IPS-18a (cell line): ENCODE measurements at regions not wholly inside any gene's neighbourhood (a gene's known extent, or its start where the extent isn't known, plus 50 kb on each side); places are given as distances from the start of the nearest gene placed in this dataset.

Source experiments
- H3K27ac ChIP-seq: one replicate; pipeline ENCODE4 v1.5.1; 2013; ENCODE audit warnings: low read length
- H3K27me3 ChIP-seq: one replicate; pipeline ENCODE4 v1.6.1; 2013; ENCODE audit warnings: mild to moderate bottlenecking, low read length; ENCODE audit not compliant: control insufficient read depth, insufficient read depth
- H3K36me3 ChIP-seq: one replicate; pipeline ENCODE4 v1.6.1; 2013; ENCODE audit warnings: low read depth, low read length; ENCODE audit not compliant: control insufficient read depth
- H3K4me1 ChIP-seq: one replicate; pipeline ENCODE4 v1.6.1; 2013; ENCODE audit warnings: low read depth, low read length; ENCODE audit not compliant: control insufficient read depth
- H3K4me3 ChIP-seq: one replicate; pipeline ENCODE4 v1.5.1; 2013; ENCODE audit warnings: low read length
- H3K9ac ChIP-seq: one replicate; pipeline ENCODE4 v1.6.1; 2013; ENCODE audit warnings: mild to moderate bottlenecking, low read length, moderate library complexity
- H3K9me3 ChIP-seq: one replicate; pipeline ENCODE4 v1.6.1; 2013; ENCODE audit warnings: low read depth, low read length; ENCODE audit not compliant: control insufficient read depth

DNA sequence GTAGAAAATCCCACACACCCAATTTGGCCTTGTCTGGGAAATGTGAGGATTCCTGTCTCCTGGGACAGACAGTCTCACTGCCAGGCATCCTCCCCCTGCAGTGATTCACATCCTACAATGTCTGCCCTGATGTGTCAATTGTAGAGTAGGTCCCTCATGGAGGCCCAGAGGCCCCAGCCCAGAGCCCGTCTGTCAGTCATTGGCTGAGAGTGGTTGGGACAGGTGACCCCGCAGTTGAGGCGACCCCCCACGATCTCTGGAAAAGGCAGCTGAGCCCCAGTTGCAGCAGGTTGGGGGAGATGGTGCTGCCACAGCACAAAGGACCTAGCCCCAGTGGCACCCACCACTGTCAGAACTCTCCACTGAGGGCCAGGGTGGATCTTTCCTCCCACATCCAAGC is 84.3 kb upstream of the INSIG1 start:
- Histone ChIP-seq H3K27ac (no peak overlapping the region), H3K27me3 (no peaks in the 10 kb centered on the region), H3K9ac (no peak overlapping the region), H3K9me3 (no peaks in the 10 kb centered on the region), H3K4me3 (no peak overlapping the region), H3K4me1 (peaks cover 12% of the 10 kb centered on the region), H3K36me3 (no peaks in the 10 kb centered on the region)

DNA sequence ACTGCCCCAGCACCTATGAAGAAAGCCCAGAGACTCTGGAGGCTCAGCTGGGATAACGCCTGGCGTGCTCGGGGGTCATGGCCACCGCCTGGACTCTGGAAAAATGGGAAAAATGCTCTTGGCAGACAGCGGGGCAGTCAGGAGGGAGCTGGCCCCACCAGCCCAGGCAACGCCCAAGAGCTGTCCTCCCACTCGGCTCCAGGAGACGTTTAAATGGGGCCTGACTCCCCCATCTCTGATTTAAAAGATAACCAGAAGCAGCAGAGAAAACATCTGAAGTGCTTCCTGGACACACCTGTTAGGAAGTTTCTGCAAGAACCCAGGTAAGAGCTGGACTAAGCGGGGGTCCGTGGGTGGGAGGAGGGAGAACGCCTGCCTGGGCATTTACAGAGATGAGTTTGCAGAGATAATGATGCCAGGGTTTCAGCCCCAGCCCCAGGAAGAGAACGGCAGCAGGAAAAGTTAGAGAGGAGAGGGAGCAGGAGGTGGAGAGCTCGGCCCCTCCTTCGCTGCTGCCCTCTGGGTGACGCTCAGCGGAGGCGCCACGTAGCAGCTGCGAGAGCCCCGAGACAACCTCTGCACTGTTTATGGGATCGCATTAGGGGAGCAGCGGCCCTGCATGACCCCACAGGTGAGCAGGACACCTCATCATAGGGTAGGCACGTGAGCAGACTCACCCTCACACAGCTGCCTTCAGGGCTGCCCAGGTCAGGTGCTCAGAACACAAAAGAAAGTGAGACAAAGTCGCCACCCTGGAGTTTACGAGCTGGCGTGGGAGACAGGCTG is 83.5 kb upstream of the INSIG1 start:
- H3K9ac ChIP-seq = no peak overlapping the region
- H3K9me3 ChIP-seq = no peaks in the 10 kb centered on the region
- H3K4me1 ChIP-seq = peaks cover 12% of the 10 kb centered on the region
- H3K27ac ChIP-seq = no peak overlapping the region
- no peaks in the 10 kb centered on the region for H3K27me3 ChIP-seq
- no peak overlapping the region for H3K4me3 ChIP-seq
- no peaks in the 10 kb centered on the region for H3K36me3 ChIP-seq

DNA sequence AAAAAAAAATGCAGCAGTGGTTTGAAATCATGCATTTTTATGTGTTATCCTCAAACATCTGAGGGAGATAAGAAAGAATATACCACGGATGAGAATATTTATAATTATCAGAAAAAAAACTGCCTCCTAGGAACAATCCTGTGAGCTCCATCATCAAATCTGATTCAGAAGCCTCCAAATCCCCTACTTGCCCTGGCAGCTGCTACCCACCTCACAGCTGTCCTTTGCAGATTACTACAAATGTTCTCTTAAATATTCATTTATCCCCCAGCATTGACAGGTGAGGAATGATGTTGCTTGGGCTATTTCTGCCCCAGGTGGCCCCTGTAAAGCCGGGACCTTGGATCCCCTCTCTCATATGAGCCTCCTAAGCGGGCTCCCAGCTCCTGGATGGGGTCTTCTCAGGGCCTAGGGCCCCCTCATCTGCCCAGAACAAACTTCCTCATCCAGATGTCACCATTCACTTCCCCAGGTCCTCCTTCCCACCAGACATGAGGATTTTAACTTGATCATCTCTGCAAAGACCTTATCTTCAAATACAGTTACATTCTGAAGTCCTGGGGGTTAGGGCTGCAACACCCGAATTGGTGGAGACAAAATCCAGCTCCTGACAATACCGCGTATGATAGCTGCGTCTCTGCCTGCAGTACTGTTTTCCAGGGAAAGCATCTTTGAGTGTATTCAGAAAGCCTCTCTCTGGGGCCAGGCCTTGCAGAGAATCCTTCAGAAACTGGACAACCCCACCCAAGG is 81.9 kb upstream of the INSIG1 start:
- Histone ChIP-seq H3K27ac (no peak overlapping the region), H3K9ac (no peak overlapping the region)

DNA sequence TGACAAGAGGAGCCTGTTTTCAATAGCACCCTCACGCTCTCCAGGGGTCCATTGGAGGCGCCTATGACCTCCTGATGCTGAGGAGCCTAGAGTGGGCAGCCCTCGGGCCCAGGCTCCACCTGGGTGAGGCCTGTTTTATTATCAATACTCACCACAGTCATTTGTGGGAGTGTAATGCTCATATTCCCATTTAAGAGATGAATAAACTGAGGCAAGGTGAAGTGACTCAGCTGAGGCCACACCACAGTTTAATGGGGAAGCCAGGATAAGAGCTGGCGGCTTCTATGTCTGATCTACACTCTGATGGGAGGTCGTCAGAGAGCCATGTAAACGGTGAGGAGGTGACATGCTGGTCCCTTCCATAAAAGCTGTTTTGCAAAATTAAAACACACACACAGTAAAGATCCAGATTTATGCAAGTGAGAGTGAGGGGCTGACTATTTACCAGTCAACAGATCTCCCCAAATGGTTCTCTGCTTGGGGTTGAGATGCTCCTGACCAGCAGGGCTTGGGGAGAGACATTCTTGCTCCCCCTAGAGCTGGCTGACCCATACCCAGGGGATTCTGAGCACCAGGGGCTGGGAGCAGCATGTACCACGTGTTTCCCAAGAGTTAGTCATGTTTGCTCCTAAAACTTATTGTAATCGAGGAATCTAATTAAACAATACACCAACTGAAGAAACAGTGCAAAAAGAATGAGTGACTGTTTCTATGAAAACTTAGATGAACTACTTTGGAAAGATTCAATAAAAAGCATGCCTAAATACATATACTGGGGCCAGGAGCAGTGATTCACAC is 81.0 kb upstream of the INSIG1 start:
- Histone ChIP-seq H3K27me3 (no peaks in the 10 kb centered on the region), H3K4me1 (peaks cover 12% of the 10 kb centered on the region), H3K4me3 (no peak overlapping the region)

More for the DNA sequence above, 81.9 kb upstream of the INSIG1 start:
- Histone ChIP-seq H3K9me3 (no peaks in the 10 kb centered on the region), H3K4me1 (peaks cover 11% of the 10 kb centered on the region), H3K27me3 (no peaks in the 10 kb centered on the region), H3K4me3 (no peak overlapping the region), H3K36me3 (no peaks in the 10 kb centered on the region)

DNA sequence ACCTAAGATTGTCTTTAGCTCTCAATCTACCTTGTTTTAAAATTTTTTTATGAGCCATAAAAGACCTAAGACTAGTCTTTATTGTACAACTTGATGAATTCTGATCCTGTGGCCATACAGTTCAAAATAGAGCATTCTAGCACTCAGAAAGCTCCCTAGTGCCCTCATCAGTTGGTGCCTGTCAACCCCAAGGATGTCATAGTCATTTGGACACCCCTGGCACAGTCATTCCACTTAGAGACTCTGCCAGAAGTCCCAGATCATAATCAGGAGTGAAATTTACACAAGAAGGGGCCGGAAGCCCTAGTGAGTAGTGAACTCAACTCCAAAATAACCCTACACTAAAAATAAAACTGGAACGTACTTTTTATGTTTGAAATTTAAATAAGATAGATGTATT is 80.0 kb upstream of the INSIG1 start:
- Histone ChIP-seq H3K4me3 (no peak overlapping the region), H3K27ac (no peak overlapping the region), H3K36me3 (no peaks in the 10 kb centered on the region), H3K27me3 (no peaks in the 10 kb centered on the region), H3K9ac (no peak overlapping the region), H3K9me3 (no peaks in the 10 kb centered on the region), H3K4me1 (peaks cover 12% of the 10 kb centered on the region)

More for the DNA sequence above, 81.0 kb upstream of the INSIG1 start:
- H3K9me3 ChIP-seq = no peaks in the 10 kb centered on the region
- H3K9ac ChIP-seq = no peak overlapping the region
- H3K36me3 ChIP-seq = no peaks in the 10 kb centered on the region
- no peak overlapping the region for H3K27ac ChIP-seq

DNA sequence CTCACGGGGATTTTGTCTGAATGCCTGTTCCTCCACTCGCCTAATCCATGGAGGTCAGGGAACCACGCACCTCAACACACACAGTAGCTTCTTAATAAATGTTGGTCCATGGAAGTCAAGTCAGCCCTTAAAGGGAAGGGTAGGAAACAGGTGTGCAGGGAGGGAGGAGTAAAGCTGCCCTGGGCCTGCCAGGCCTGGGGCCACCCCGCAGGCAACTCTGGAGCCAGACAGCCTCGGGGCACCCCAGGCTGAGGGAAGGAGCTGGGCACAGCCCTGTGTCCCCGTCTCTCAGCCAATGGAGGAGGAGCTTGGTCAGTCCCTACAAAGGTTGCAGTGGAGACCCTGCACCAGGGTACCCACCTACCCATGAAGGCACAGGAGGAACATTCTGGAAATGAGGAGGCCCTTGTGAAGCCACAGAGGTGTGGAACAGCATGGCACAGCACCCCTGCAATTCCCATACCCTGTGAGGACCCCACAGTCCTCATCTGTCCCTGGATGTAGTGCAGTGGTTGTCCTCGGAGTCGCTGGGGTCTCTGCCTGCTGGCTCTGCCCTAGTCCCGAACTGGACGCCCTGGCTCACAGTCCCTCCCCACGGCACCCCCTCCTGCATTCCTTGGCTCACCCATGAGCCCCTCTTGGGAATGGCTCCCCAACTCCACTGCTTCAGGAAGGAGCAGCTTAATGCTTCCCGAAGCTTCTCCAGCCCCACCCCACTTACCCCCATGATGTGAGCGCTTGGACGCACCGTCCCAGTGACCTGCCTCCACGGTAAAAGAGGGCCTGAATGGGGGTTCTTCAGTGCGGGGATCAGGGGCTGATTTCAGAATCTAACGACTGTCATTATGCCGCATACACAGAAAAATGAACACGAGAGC is 79.2 kb upstream of the INSIG1 start:
- Histone ChIP-seq H3K27me3 (no peaks in the 10 kb centered on the region), H3K9me3 (no peaks in the 10 kb centered on the region), H3K36me3 (no peaks in the 10 kb centered on the region), H3K4me3 (no peak overlapping the region), H3K9ac (no peak overlapping the region), H3K4me1 (peaks cover 12% of the 10 kb centered on the region), H3K27ac (no peak overlapping the region)

DNA sequence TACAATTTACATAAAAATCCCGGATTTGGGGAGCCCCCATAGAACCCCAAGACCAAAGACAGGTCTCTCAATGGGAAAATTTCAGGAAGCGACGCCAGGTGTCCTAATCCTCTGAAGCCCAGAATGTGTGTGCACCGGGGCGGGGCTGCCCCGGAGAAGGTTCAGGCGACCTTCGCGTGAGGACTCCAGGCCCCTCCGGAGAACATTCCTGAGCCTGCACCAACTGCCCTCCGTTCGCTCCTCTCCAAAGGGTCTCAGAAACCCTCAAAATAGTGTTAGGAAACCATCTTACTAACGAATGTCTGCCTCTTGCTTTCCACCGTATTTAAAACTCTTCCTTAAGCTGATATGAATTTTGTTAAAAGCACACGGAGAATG is 78.5 kb upstream of the INSIG1 start:
- H3K36me3 ChIP-seq = no peaks in the 10 kb centered on the region
- no peak overlapping the region for H3K27ac ChIP-seq
- H3K9ac ChIP-seq = no peak overlapping the region
- no peaks in the 10 kb centered on the region for H3K9me3 ChIP-seq
- H3K4me1 ChIP-seq = peaks cover 12% of the 10 kb centered on the region
- no peak overlapping the region for H3K4me3 ChIP-seq
- H3K27me3 ChIP-seq = no peaks in the 10 kb centered on the region

DNA sequence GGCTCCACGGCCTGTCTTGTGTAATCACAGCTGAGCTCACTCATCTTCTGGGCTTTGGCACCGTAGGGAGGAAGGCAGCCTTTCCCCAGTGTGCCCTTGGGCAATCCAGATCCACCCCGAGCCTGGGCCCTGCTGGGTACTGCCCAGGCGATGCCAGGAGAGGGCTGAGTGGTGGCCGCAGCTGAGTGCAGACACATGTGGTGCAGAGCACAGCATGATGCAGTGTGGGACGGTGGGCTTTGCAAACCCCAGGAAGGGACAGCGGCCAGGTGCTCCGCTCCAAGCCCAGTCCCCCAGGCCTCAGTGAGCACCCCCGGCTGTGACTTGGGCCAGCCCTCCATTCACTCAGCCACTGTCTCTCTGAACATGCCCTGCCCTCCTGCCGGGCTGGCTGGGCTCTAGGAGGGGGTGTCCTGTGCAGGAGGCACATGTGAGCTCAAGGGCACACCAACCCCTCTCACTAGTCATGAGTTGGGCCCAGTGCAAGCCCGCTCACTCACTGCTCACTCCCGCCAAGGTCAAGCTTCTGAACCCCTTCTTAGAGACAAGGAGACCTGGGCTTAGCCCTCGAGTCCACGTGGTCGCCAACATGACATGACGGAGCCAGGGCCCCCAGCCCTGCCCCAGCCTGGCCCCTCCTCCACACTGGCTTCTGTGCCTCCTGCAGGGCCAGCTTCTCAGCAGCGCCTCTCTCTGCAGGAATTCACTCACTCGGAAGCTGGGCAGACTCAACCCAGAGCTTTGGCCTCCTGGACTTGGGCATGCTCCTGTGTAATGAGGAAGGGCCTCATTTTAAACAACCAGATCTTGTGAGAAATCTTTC is 77.5 kb upstream of the INSIG1 start:
- Histone ChIP-seq H3K9ac (no peak overlapping the region), H3K27me3 (no peaks in the 10 kb centered on the region), H3K9me3 (no peaks in the 10 kb centered on the region), H3K4me1 (peaks cover 12% of the 10 kb centered on the region), H3K4me3 (no peak overlapping the region), H3K36me3 (no peaks in the 10 kb centered on the region), H3K27ac (no peak overlapping the region)

DNA sequence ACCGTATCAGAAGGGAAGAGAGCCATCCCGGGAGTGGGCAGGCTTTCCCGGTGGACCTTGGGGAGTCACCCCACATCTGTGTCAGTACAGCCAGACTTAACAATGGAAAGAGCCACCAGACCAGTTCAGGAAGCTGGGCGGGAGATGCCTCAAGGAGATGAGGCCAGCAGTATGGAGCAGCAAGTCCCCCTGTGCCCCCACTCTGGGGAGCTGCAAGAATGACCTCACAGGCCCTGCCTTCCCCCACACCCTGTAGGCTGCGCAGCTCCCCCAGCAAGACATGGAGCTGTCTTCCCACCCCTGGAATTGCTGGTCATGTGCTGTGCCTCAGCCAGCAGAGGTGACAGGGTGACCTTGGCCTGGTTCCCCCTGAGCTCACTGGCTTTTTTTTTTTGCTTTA is 76.8 kb upstream of the INSIG1 start:
- H3K27me3 ChIP-seq = no peaks in the 10 kb centered on the region
- H3K27ac ChIP-seq = no peak overlapping the region
- H3K4me3 ChIP-seq = no peak overlapping the region
- H3K4me1 ChIP-seq = peaks cover 12% of the 10 kb centered on the region
- H3K36me3 ChIP-seq = no peaks in the 10 kb centered on the region
- no peaks in the 10 kb centered on the region for H3K9me3 ChIP-seq
- H3K9ac ChIP-seq = no peak overlapping the region

DNA sequence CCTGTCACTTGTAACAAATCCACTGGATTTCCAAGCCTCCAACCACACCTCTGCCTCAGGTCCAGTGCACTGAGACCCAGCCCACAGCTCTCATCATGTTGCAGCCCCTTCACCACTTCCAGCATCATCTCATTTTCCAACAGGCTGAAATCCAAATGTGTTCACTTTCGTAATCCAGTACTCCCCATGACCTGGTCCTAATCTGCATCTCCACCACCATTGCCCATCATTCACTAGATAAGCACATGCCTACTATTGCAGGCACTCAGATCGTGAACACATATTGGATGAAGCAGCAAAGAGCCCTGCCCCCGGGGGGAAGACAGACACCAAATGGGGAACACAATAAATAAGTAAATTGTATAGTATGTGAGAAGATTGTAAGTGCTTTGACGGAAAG is 76.1 kb upstream of the INSIG1 start:
- Histone ChIP-seq H3K4me1 (peaks cover 12% of the 10 kb centered on the region), H3K36me3 (no peaks in the 10 kb centered on the region), H3K4me3 (no peak overlapping the region), H3K27ac (no peak overlapping the region), H3K27me3 (peaks cover 4% of the 10 kb centered on the region), H3K9ac (no peak overlapping the region), H3K9me3 (no peaks in the 10 kb centered on the region)
